GM19351 (cell line): ENCODE measurements at regions not wholly inside any gene's neighbourhood (a gene's known extent, or its start where the extent isn't known, plus 50 kb on each side); places are given as distances from the start of the nearest gene placed in this dataset.

Experiments used
- ATAC-seq: cut with Tn5 transposase; IDR thresholded peaks from one replicate; pipeline ENCODE4 v1.9.1; 2021; ENCODE audit warnings: mild to moderate bottlenecking, moderate library complexity; ENCODE audit not compliant: unreplicated experiment

- ATAC-seq, result no peak
Observed at GRCh38 chr11:106451228-106451922, 373.9 kb downstream of the AASDHPPT start.

DNA sequence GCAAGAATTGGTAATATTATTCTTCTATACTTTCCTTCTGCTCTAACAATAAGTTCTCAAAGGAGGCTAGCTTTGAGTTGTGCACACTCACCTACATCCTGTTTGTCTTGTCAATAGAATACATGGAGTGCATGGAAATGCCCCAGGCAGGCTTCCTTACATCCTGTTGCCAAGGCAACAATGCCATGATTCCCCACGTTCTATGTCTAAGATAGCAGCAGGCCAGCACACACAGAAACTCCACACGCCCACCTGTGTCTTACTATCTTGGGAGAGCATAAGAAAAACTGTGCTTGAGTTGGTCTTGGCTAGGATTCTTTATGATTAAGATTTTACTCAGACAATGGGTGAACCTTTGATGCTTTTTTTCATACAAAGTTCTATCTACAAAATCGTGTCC lies 379.2 kb downstream of the AASDHPPT start:
- ATAC-seq, result no peak

- ATAC-seq, result no peak
Observed at GRCh38 chr11:106457727-106458126, 380.3 kb downstream of the AASDHPPT start.

GRCh38 chr11:106459135-106459534 lies 381.7 kb downstream of the AASDHPPT start:
- ATAC-seq, result no peak

DNA sequence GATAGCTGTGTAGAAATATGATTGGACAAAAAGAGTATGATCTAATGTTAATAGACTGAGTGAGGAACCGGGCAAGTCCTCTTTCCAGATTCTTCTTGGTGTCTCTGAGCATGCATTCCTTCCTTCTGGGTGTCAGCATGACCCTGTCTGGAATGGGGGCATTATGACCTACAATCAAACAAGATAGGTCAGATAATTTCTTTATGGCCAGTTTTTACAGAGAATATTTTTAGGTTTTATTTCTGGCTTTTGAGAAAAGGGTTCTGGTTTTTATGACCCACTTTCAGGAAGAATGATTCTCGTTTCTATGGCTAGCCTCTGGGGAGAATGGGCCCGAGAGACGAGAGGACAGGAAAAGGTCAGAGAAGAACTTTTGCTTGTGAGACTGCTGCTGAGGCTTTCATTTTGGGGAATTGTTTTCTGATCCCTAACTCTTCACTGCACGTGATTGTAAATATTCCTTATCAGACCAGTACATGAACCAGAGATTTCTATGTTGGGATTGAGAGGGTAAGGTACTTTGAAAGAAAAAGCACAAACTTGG lies 383.8 kb downstream of the AASDHPPT start:
- ATAC-seq, result no peak

DNA sequence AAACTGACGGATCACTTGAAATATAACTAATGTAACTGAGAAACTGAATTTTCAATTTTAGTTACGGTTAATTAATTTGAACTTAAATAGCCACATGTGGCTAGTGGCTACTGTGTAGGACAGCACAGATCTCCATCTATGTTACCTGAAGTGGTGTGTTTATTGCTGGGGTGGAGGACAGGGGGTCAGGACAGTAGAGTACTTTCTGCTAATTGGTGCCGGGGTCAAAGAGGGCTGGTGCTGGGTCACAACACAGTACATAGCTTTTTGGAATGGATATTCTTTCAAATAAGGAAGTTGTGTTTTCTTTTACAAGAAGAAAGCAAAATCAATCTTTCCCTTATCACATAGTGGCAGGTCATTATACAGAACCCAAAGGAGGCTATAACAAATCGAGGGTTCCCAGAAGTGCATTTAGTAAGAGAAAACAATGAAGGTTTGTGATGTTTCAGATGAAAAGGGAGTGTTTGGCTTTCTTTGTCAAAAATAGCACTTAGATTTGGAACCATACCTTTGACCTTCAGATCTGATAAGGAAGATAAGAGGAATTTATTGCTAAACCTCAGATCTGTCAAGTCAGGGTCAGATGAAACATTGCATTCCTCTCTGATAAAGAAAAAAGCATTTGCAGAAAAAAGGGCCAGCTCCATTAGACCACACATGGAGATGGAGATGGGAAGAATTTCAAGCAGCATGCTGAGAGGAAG lies 384.5 kb downstream of the AASDHPPT start:
- ATAC-seq, result no peak

DNA sequence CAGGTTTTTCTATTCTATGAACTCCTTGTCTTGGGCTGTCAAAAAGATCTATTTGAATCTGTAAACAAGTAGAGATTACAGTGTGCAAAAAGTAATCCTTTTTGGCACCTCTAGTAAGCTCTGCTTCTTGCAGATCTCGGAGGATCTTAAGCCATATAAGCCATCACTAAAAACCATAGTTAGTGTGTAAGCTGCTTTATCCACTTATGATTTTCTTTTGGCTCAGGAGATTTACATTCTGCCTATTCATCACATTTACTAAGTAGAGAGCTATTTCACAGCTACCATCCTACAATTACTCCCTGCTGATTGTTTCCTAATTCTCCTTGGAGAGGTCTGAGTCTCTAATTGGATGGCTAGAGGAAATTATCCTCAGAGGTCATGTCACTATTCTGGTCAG lies 385.7 kb downstream of the AASDHPPT start:
- ATAC-seq, result no peak

GRCh38 chr11:106463796-106464201 lies 386.3 kb downstream of the AASDHPPT start:
- ATAC-seq, result no peak

DNA sequence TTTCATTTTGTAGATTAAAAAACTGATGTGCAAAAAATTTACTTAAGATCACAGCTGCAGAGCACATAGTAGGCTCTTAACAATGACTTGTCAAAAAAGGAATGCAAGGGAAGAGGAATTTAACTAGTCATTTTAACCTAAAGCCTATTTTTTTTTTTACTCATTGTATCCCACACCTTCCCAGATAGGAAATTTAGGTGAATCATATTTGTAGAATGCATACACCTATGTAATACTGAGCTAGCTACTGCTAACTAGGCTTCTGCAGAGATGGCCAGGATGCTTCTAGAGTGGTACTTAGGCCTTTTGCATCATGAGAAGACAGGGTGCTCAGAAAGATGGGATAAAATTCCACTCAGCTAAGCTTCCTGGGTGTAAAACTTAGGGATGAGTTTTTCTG lies 387.3 kb downstream of the AASDHPPT start:
- no peak for ATAC-seq

GRCh38 chr11:106466521-106467080 lies 389.1 kb downstream of the AASDHPPT start:
- no peak for ATAC-seq

- no peak for ATAC-seq
Observed at GRCh38 chr11:106467501-106467900, 390.0 kb downstream of the AASDHPPT start.

- no peak for ATAC-seq
Observed at GRCh38 chr11:106468086-106468485, 390.6 kb downstream of the AASDHPPT start.

GRCh38 chr11:106468531-106468930 lies 391.1 kb downstream of the AASDHPPT start:
- no peak for ATAC-seq

DNA sequence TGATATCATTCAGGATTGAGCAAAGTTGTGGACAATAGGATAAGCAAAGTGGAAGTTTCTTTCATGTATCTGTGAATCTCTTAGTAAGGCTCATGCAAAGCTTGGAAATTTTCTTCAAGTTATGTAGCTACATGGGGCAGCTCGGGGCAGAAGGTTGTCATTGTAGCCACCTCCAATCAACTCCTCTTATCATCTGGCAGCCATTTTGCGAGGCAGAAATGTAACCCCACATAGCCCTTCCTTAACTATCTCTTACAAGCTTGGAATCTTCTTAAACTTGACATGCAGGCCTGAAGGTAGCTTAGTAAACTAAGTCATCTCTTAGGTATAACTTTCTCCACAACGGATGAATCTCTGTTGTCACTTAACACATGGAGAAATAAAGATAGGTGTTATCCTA lies 392.8 kb downstream of the AASDHPPT start:
- ATAC-seq, result no peak

DNA sequence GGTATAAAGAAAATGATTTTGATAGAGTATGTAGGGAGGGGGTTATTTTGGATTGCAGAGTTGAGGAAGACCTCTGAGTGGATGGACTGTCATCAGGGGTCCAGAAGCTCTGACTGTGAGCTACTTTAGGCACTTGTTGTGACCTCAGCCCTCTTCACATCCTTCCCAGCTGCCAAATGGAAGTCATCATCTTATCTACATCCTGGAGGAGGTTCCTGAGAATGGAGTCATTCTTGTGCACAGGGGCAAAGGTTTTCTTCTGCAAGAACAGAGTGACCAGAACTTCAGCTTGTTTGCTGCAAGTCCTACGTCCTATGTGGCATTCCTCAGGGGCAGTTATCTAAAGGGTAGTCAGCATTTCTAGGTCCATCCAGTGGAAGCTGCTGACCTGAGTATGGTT lies 393.8 kb downstream of the AASDHPPT start:
- no peak for ATAC-seq

DNA sequence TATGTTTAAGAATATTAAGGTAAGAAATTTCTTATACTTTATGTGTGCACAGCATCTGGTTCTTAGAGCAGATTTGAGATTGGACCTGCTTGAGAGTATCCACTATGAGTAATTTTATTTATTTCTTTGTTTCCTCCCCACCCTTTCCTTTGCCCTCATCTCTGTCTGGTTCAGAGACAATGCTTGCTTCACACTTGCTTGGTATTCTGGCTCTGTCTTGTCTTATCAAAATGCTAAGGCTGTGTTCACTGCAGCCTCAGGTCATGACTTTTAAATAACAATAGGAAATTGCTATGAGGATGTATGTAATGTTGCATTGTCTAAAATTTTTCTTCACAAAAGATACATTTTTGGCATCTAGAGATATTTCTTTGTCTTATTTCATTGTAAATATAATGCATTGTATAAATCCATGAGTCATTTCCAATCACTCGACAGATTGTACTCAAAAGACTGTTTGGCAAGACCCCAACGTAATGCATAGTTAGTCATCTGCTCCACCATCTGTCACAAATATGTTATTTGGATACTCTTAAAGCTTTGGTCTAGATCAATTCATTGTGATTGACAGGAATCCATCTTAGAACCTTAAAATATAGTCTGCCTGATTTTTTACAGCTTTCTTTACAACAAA lies 395.7 kb downstream of the AASDHPPT start:
- no peak for ATAC-seq

DNA sequence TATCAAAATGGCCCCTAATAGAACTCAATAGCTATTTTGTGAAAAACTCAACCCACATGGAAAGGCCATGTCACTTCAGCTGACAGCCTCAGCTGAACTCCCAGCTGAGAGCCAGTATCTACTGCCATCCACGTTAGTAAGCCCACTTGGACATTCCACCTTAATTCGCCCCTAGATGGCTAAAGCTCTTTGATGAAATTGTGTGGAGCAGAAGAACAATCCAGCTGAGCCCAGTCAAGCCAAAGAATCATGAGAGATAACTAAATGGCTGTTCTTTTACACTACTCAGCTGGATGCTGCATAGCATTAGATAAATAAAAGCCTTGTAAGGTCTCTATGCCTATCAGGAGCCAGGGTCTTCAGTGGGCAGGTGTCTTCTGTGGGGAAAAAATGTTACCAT lies 396.8 kb downstream of the AASDHPPT start:
- ATAC-seq, result no peak

DNA sequence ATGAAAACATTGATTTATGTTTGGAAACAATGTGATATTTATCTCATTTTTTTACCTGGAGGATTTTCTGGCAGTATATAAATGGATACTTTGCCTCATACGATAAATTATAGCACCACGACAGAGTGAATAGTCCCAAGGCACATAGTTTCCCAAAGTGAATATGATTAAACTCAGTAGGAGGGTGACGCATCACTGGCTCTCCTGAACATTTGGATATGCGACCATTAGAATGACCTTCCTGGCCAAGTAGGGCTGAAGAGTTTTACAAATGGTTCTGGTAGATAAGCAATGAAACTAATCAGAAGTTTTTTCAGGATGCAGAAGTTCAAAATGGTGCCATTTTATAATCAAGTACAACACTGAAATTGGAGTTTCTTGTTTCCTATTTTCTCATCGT lies 397.7 kb downstream of the AASDHPPT start:
- no peak for ATAC-seq

DNA sequence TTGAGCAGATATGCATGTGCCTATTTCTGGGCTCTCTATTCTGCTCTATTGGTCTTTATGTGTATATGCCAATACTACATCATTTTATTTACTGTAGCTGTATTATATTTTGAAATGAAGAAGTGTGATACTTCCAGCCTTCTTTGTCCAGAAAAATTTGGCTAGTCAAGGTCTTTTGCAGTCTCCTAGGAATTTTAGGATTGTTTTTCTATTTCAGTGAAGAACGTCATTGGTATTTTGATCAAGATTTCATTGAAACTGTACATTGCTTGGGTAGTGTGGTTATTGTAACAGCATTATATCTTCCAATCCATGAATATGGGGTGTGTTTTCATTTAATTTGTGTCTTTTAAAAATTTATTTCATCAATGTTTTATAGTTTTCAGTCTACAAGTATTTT lies 400.3 kb downstream of the AASDHPPT start:
- ATAC-seq, result no peak

- ATAC-seq, result no peak
Observed at GRCh38 chr11:106479646-106480045, 402.2 kb downstream of the AASDHPPT start.

- no peak for ATAC-seq
Observed at GRCh38 chr11:106480581-106481190, 403.2 kb downstream of the AASDHPPT start.
